ENCODE measurements at regions not wholly inside any gene's neighbourhood (a gene's known extent, or its start where the extent isn't known, plus 50 kb on each side); places are given as distances from the start of the nearest gene placed in this dataset.
"Not testable (repeated sequence)": the region's sequence is repeated elsewhere in the genome, so short reads cannot be mapped to it uniquely, and the experiment has no call there.

DNA sequence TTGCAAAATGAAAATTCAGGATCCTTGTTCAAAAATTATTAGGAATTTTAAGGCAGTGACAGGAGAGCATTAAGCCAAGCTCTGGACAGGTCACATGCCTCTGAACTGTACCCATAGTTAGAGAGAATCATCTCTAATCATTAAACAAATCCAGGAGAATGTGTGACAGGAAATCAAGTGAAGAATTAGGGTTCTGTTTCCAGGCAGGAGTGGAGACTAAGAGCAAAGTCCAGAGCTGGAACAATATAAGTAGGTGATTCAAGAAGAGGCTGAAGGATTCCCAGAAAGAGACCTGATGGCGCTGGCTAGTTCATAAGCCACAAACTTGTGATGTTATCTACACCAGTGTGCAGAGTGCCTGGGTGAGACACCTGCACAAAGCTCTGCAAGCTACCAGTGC is 104.6 kb upstream of the PRKG2 start:
- no peak for DNase-seq (ENCODE audit: extremely low read depth, low read depth)

DNA sequence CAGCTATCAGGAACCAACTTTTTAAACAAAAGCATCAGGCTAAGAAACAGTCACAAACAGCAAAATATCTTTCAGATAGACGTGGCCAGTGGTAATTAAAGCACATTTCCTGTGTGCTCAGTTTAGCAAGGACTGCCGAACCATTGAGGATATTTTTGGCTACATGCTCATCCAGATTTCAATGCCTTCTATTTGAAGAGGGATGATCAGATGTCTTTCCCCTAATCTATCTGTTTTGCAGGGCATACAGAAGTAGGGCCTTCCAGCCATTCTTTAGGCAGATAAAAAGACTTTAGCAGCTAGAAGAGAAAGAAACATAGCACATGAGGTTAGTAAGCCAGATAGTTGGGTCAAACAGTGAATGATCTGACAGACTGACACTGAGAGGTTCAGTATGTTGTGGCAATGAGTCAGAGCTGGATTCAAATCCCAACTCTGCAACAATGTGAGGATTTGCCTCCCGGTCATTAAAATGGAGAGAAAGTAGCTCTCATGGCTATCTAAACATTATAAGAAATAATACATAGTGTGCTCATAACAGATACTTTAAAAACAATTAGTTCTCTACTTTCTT is 100.0 kb upstream of the PRKG2 start:
- no peak for DNase-seq (ENCODE audit: extremely low read depth, low read depth)

DNA sequence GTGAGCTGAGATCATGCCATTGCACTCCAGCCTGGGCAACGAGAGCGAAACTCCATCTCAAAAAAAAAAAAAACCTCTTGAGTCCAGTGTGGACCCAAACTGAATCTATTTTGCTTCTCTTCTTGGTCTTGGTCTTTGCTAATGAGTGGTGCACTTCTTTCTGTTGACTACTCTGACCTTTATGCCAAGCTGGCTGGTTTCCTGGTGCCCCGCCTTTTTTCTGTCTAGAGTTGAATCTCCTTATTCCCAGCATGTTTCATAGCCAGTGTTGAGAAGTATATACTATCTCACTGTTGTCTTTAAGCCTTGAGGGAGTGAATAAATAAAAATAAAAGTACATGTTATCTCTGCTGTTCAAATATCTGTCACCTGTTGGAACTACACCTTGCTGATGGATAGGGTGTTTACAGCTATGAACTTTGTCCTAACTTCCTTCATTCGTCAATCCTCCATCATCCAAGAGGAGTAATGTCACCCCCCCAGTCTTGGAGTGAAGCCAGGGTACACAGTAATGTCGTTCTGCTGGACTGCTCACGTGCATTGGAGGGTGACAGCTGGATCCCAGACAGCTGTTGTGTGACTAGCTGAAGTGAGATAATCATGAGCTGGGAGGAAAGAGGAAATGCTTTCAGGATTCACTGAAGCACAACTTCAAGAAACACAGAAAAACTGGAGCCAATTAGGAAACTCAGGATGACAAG is 99.3 kb upstream of the PRKG2 start:
- no peak for DNase-seq (ENCODE audit: extremely low read depth, low read depth)

DNA sequence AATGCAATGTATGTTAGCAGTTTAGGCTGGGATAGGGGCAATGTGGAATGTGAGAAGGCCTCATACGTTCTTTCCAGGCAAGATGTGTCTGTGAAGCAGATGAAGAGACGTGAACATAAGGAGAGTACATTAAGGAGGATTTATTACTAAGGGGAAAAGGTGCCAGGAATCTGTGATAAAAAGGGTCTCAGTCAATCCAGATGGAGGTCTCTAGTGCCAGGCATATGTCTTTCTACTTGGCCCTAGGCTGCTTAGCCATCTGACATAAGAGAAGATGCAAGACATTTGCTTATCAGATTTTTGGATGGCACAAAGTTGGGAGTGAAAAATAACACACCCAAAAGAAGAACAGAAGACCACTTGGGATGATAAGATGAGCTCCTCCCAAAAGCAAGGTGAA is 93.0 kb upstream of the PRKG2 start:
- no peak for DNase-seq (ENCODE audit: extremely low read depth, low read depth)

DNA sequence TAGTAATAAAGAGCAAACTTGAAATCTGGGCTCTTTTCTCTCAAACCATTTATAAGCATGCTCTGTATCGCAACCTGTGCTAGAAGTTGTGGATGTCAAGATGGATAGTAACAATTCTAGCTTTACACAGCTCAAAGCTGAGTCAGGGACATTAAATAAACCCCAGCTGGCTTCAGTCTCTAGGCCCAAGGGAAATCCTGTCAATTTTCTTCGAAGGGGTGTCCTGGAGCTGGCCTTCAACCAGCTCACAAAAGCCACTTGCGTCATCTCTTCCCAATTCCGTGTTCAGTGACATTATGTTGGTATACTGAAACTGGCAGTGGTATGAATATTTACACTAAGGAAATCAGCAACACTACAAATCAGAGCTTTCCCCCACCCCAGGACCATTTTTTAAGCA is 89.8 kb upstream of the PRKG2 start:
- DNase-seq (ENCODE audit: extremely low read depth, low read depth), result no peak

DNA sequence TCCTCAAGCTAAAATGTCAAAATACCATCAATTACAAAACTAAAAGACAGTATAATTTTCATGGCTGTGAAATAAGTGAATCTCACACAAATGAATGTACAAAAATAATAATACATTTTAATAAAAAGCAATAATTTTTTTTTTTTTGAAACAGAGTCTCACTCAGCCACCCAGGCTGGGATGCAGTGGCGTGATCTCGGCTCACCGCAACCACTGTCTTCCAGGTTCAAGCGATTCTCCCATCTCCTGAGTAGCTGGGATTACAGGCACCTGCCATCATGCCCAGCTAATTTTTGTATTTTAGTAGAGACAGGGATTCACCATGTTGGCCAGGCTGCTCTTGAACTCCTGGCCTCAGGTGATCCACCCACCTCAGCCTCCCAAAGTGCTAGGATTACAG is 85.3 kb upstream of the PRKG2 start:
- DNase-seq (ENCODE audit: extremely low read depth, low read depth), result not testable (repeated sequence)

DNA sequence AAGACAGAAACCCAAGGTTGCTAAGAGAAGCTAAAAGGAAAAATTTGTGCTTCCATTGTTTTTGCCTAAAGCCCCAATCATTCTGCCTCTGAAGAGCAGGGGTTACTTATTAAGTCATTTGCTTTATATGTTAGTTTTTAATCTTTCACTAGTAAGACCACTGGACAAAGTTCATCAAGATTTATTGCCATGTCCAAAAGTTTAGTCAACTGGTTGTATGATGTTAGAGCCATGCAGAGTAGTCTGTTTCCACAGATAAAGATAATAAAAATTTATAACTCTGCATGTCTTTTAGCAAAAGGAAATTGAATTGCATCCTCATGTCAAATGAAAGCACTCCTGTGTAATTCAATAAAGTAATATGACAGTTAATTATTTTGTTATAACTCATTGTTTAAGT is 75.8 kb upstream of the PRKG2 start:
- DNase-seq (ENCODE audit: extremely low read depth, low read depth), result no peak

DNA sequence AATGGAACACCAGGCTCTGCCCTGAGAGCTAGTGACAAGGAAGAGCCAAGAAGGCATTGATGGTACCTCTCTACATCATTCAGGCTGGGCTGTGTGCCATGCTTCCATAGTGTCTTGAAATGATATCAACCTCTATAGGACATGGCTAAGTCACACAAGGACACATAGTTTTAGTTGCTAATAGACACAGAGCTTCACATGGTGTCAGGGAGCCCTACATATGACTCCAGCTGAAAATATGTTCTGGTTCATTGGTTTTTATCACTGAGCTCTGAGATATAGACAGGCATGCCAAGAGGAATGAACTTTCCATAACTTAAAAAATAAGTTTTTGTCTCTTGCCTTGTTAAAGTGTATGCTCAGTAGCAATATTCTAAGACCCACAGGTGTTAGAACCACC is 72.1 kb upstream of the PRKG2 start:
- DNase-seq (ENCODE audit: extremely low read depth, low read depth), result no peak

DNA sequence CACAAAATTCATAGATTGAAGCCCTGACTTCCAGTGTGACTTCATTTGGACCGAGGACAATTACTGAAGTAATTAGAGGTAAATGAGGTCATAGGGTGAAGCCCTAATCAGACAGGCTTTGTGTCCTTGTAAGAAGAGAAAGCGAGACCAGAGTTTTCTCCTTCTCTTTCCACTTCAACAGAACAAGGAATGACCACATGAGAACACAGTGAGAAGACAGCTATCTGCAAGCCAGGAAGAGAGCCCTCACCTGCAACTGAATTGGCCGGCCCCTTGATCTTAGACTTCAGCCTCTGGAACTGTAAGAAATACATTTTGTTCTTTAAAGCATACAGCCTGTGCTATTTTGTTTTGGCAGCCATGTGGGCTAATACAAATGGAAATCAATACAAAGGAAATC is 67.1 kb upstream of the PRKG2 start:
- DNase-seq (ENCODE audit: extremely low read depth, low read depth), result no peak

DNA sequence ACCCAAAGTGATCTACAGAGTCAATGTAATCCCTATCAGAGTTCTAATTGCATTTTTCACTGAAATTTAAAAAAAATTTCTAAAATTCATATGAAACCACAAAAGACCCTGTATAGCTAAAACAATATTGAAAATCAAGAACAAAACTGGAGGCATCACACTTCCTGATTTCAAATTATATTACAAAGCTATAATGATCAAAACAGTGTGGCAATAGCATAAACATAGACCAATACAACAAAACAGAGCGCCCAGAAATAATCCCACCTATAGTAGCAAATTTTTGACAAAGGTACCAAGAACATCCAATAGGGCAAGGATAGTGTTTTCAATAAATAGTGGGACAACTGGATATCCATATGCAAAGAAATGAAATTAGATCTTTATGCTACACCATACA is 59.4 kb upstream of the PRKG2 start:
- no peak for DNase-seq (ENCODE audit: extremely low read depth, low read depth)

DNA sequence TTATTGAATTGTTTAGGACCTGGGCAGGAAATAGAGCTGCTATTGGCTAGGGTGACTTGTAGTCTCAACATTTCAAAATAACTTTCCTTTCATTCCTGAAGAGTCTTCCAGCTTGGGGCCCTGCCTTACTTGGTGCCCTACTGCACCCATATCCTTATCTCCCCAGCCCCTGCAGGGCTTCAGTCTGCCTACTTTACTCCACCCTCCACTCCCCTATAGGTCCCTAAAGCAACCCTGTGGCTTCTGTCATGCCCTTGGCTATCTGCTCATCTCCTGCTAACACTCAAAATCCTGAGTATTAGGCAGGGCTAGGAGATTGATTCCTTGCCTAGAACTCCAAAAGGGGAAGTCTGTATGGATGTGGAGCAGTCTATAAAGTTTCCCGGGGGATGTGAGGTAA is 57.6 kb upstream of the PRKG2 start:
- no peak for DNase-seq (ENCODE audit: extremely low read depth, low read depth)

Small RNAs in the stretch of these regions (small RNA-seq; reads per million reads assigned to genes)
- gene RNU5A-2P, result 0.12 to 1.00 reads per million in 2 experiments

Data from NCI-H460 (cell line).